HG03460 (cell line): ENCODE measurements at regions not wholly inside any gene's neighbourhood (a gene's known extent, or its start where the extent isn't known, plus 50 kb on each side); places are given as distances from the start of the nearest gene placed in this dataset.
"Not testable (repeated sequence)": the region's sequence is repeated elsewhere in the genome, so short reads cannot be mapped to it uniquely, and the experiment has no call there.

Experiments
- ATAC-seq: cut with Tn5 transposase; IDR thresholded peaks from one replicate; pipeline ENCODE4 v1.9.1; 2021; ENCODE audit not compliant: unreplicated experiment

DNA sequence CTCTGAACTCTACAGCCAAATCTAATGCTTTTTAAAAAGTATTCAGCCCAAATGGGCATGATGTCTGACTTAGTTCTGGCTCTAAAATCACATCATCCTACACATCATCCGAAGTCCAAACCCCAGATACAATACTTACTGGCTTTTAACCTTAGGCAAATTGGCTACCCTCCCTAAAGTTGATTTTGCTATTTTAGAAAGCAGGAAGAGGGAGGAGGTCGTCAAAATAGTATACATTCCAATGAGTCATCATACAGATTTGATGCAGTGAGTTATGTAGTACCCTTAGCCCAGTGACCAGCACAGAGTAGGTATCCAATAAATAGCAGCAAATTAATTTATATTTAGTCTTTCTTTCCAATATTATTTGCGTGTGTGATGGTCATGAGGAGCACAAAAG is 582.0 kb upstream of the TUSC1 start:
- no peak for ATAC-seq

DNA sequence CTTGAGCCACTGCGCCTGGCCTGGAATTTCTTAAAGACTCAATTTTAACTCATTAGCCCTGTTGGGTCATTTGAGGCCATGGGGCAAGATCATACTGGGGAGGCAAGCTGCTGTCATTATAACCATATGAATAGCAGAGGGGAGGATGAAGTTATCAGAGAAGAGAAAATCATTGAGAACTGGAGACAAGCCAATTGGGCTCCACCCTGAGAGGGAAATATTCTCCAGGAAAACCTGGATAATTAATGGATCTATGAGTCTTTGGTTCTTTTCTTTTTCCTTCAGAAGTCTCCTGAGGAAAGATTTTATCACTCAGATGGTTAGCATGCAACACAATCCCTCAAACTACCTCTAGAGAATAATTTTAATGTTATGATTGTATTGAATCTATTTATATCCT is 569.6 kb upstream of the TUSC1 start:
- no peak for ATAC-seq

DNA sequence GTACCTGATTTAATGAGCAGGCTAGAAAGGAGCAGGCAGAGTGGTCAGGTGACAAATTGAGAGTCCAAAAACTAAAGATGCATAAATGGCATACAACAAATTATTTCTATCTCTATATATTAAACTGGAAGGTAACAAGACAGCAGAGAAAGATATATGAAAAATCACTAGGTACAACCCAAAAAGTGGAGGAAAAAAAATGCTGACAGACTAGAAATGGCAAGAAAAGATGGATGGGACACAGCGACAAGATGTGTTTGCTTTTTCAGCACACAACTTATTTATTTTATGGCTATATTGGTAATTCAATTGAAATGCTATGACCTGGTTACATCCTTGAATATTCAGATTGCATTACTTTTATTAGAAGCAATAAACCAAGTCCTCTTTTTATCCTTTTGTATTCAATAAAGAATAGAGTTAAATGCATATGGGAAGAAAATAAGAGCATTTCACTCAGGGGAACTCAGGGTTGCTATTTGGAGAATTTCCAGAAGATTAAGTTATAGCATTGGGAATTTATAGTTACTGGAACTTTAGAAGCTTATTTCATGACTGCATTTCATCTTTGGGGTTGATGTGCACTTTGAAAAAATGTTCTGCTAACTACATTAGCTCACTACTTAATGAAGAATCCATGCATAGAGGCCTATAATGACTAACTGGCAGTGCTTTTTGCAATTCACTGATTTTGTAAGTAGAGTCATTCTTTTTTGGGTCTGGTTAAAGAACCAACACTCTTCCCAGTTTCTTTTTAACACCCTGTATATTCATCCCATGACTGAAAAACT is 566.6 kb upstream of the TUSC1 start:
- ATAC-seq = no peak

DNA sequence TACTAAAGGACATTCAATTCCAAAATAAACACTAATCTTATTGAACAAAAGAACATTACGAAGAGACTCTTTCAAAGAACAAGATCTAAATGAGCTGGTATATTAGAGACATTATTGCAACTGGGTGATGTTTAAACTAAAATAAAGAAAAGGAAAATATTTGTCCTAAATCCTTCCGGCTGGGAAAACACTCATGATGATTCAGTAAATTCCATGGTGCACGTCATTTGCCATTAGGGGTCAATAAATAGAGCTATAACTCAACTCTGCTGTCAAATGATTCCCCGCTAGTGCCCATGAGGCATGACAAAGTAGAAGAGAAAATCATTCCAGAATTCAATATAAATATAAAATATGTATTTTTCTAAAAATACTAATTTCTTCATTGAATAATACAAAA is 565.5 kb upstream of the TUSC1 start:
- no peak for ATAC-seq

DNA sequence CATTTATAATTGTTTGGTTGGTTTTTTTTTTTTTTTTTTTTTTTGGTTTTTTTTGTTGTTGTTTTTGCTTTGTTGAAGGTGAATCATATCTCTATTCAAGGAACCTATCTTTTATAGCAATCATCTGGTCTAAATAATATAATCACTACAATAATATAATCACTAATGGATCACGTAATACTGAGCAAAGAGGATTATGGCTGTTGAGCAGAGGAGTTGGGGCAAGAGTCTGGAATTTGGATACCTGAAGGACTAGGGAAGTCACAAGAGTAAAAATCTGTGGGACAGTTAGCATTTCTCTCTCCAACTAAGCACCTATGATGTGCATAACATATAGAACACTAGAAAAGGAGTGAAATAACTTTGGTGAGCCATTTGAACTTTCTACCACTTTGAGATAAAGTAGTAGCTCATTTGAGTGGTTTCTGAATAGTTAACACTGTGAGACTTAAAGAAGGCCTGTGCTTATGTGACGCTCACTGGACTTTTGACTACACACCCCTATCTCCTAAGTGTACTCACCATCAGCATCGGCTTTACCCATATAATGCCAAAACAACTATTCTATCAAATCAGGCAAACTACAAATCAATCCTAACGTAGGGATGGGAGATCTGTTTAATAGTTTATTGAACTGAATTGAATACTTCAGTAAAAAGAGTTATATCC is 564.9 kb upstream of the TUSC1 start:
- no peak for ATAC-seq

DNA sequence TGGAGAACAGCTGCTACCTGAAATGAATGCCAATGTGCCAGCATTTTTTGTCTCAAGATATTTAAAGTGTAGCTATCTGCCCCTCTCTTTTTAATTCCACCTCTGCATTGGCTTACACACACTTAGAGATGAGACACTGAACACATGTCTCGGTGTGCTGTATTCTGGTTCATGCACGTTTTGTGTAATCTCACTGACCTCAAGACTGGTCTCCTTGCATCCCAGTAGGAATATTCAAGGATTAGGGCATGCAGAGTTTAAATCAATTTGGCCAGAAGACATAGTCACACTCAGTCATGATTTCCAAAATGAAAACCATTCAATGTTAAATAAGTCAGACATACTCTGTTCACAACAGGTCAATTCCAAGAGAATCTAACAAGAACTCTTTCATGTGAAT is 561.8 kb upstream of the TUSC1 start:
- ATAC-seq = no peak

DNA sequence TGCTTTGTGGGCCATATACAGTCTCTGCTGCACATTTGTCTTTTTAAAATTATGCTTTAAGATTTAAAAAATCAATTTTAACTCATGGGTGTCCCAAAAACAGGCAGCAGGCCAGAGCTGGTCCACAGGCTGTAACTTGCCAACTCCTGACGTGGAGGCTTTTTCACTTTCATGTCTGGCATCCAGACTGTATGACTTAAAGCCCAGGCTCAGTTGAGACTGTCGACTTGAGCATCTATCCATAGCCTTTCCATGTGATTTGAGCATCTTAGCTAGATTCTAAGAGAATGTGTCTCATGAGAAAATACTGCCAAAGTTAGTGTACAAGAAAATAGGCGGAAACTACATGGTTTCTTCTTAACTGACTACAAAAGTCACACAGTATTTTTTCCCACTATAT is 559.0 kb upstream of the TUSC1 start:
- ATAC-seq = no peak

DNA sequence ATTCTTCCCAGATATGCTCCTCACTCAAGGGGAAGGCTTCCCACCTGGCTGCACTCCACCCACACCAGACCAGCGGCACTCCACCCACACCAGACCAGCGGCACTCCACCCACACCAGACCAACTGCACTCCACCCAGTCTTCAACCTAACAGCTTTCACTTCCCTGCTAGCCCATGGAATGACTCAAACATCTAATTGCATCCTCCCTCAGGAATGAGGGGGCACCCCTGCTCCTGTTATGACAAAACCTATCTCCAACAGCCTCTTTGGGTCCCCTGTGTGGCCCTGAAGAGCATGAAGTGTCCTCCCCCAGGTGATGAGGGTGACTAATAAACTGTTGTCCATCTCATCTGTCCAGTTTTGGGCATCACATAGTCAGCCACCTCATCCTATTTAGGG is 556.6 kb upstream of the TUSC1 start:
- ATAC-seq = no peak

DNA sequence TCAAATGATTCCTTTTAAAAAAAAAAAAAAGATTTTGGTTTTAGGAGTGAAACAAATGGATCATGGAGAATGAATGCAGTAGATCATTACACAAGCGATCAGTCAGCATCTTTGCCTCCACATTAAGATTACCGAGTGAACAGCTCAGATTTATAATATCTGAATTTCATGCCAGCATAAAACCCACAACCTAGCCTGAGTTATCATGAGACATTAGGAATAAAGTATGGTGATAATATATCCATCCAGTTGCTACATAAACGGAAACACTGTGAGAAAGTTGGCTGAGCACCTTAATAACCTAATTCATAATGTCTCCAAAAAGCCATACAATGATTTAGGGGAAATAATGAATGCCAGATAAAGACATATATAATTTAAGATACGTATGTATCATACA is 553.1 kb upstream of the TUSC1 start:
- ATAC-seq = no peak

DNA sequence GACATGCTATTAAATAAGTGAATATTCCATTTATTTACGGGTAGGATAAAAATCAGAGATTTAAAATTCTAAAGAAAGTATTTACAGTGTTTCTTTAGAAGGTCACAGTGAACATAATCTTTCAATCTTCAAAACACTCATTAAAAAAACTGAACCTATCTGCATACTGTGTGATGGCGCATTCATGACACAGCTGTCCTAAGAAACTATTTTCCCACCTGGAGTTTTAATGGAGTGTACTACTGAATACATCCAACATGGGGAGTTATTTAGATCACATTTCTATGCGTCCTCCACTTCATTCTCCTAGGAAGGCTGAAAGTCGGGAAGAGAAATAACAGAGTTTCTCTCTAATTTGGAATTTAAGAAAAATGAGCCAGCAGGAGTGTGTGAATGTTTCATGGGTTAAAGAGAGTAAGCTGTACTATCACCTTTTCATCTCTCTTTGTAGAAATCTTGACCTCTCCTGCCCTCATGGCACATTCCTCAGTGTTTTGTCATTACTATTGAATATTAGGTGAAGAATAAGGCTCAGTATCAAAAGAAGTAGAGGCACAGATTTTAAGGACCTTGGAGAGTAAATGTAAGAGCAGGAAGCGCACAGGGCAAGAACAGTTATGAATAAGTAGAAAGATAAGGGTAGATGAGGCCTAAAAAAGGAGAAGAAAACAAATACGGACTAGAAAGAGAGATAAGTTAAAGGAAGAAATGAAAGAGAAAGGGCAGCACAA is 551.2 kb upstream of the TUSC1 start:
- no peak for ATAC-seq

DNA sequence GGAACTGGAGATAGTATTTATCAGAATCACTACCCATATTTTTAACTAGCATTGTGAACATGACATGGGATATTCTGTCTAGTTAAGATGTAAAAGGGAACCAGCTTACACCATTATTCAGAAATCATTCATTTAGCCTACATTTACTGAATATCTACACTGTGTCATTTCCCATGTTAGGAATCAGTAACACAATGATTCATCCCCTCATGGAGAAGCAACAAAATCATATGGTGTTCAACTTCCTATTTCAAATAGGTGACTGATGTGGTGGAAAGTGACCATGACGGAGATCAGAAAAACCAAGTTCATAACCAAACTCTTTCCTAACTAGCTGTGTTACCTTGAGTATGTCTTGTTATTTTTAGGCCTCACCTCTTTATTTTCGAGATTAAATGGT is 550.0 kb upstream of the TUSC1 start:
- no peak for ATAC-seq

DNA sequence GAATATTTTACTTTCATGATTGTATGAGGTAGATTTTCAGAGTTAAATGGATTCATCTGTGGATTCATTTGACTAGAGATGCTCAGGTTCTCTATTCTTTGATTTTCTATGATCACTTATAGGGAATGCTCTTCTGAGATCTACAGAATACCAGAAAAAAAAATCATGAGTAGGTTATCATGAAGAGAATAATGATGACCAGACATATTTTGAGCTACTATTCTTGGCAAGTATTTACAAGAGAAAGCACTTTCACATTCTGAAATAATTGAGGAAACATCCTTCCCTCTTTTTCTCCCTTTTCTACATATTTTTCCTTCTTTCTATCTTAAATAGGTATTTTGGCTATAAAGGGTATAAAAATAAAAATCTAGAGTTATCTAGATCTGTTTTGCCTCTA is 543.0 kb upstream of the TUSC1 start:
- no peak for ATAC-seq

DNA sequence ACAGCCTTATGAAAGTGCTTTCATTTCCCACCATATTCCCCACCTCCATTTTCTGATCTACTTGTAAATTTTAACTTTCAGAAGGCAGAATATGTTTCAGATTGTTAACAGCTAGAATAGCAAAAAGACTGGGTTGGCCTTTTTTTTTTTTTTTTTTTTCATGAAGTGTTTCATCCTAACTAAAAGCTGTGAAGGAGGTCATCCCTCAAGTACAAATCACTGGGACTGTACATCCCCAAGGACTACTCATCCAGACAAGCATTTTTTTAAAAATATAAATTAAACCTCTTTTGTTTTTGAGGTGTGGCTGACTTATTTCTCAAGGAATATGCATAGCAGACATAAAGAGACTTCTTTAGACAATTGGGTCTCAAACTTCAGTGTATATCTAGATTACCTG is 542.1 kb upstream of the TUSC1 start:
- ATAC-seq = no peak

DNA sequence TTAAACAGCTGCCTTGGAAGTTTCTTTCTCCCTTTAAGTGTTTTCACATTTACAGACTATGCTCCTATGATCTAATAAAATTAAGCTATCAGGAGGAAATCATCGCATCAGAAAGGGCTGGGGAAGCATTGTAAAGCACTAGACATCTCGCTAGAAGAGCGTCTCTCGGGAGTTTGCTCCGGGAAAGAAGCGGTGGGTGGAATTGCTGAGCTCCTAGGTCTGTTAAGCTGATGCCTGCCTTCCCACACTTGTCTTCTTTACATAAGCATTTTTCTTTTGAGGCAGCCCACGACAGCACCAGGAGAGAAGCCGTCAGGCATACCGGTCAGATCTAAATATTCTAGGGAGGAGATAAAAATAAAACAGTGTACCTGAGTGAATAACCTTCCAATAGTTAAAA is 541.7 kb upstream of the TUSC1 start:
- no peak for ATAC-seq

DNA sequence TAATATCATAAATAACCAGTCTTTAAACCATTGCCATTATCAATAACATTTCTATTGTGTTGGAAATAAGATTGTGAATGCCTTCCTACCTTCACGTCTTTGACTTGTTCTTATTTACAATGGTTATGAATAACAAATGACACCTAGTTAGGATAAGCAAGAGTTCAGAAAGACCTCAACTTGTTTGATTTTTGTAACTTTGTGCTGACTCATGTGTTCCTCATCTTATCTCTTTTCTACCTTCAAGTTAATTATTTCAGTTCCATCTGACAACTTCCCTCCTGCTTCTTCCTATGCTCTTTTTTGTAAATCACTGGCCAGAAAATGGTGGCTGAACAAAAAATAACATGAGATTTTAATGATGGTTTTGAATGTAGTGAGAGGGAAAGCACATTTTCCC is 538.5 kb upstream of the TUSC1 start:
- ATAC-seq = no peak

DNA sequence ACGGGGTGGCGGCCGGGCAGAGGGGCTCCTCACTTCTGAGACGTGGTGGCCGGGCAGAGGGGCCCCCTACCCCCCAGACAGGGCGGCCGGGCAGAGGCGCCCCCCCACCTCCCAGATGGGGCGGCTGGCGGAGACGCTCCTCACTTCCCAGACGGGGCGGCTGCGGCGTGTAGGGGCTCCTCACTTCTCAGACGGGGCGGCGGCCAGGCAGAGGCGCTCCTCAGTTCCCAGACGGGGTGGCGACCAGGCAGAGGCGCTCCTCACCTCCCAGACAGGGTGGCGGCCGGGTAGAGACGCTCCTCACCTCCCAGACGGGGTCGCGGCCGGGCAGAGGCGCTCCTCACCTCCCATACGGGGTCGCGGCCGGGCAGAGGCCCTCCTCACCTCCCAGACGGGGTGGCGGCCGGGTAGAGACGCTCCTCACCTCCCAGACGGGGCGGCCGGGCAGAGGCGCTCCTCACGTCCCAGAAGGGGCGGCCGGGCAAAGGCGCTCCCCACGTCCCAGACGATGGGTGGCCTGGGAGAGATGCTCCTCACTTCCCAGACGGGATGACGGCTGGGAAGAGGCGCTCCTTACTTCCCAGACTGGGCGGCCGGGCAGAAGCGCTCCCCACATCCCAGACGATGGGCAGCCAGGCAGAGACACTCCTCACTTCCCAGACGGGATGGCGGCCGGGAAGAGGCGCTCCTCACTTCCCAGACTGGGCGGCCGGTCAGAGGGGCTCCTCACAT is 536.6 kb upstream of the TUSC1 start:
- not testable (repeated sequence) for ATAC-seq

DNA sequence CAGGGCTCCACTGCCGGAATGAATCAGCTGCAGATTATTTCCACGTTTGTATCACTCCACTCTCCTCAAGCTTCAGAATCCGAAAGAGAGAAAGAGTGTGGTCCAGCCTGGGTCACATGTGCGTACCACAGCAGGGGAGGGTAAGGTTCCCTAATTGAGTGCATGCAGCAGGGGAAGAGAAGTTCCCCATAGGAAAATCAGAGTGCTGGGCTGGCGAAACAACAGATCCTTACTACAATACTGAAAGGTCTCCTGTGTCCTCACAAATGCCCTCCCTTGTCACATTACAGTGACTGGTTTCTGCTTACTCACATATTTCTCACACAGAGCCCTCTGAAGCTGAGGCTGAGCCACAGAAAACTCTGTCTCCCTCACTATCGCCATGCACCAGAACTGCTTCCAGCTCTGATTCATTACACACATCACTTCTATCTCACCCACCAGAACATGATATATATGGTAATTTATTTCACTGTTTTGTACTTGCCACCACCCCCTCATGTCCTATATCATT is 532.2 kb upstream of the TUSC1 start:
- ATAC-seq = no peak

DNA sequence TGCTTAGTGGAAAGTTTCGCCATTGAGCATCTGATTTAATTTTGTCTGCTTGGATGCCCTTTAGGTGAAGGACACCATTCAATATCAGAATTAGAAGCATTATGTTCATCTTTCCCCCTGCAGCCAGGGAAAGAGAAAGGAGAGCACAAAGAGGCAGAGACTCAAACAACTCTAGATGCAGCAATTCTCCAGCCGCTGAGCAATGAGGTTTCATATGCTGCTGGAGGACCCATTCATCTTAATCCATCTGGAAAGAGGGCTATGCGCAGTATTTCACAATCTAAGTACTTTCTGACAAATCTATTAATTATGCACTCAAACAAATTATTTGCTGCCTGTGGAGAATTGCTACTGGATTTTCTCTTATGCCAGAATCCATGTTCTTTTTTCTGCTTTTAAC is 527.0 kb upstream of the TUSC1 start:
- no peak for ATAC-seq

DNA sequence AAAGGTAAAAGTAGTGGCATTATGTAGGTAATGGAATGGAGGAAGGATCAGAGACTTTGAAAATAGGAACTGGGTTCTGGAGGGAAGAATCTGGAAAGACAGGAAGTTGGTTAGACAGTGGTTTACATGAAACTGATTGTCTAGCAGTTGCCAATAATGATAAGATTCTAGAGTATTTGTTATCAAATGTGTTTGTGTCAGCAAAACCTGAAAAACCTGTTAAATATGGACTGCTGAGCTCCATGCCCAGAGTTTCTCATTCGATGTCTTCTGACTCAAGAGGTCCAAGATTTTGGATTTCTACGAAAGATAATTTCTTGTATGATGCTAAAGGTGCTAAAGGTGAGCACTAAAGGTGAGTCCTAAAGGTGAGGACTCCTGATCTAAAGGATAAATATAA is 515.0 kb upstream of the TUSC1 start:
- no peak for ATAC-seq

DNA sequence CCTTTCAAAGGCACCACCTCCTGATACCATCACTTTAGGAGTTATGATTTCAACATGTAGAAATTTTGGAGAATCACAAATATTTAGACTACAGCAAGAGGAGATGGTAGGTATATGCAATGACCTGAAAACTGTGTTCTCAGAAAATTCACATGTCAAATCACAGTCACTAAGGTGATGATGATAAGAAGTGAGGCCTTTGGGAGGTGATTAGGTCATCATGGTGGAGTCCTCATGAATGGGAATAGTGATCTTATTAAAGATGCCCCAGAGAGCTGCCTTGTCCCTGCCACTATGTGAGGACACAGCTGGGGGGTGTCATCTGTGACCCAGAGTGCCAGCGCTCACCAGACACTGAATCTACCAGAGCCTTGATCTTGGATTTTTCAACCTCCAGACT is 513.5 kb upstream of the TUSC1 start:
- ATAC-seq = no peak

DNA sequence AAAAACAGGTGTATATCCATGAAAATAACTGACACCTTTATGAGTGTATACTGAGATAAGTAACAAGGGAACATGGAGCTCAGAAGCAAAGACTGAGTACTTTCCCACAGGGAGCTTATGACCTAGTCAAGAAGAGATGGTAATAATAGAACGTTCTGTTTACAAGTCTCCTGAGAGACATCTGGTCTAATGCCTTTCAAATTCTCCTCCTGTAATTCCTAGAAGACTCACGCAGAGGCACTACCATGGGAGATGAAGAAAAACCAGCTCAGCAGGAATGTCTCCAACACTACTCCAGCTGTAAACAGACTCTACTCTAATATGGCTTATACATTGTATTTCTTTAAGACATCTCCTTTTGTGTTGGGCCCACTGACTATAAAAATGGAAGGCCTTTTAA is 503.6 kb upstream of the TUSC1 start:
- no peak for ATAC-seq
